Neural progenitor cell (in vitro differentiated cells): ENCODE measurements at regions not wholly inside any gene's neighbourhood (a gene's known extent, or its start where the extent isn't known, plus 50 kb on each side); places are given as distances from the start of the nearest gene placed in this dataset.

Experiments used
- CTCF ChIP-seq: fragments of 200-600 bp; sonication (generic); IDR thresholded peaks from 2 replicates; pipeline ENCODE4 v1.5.1; 2017; ENCODE audit warnings: antibody characterized with exemption, mild to moderate bottlenecking
- EZH2 ChIP-seq: fragments of 200-600 bp; sonication (generic); IDR thresholded peaks from 2 replicates; pipeline ENCODE4 v1.6.1; 2017; ENCODE audit warnings: antibody characterized with exemption, mild to moderate bottlenecking, moderate library complexity

GRCh38 chr20:23212011-23212410 is 125.9 kb upstream of the CD93 start:
- no peak for TF ChIP-seq CTCF
- TF ChIP-seq EZH2: no peak
